Sigmoid colon (tissue), 3 donors: ENCODE measurements at regions not wholly inside any gene's neighbourhood (a gene's known extent, or its start where the extent isn't known, plus 50 kb on each side); places are given as distances from the start of the nearest gene placed in this dataset.

ENCODE experiments used
- CTCF ChIP-seq, 4 experiments: fragments of 450-650 bp in 3 of 4; fragments of 200-600 bp in 1 of 4; IDR thresholded peaks; one replicate each; pipeline ENCODE4 v1.5.1; 2016 to 2019; ENCODE audit warnings: antibody characterized with exemption in 4 of 4, mild to moderate bottlenecking in 3 of 4, moderate library complexity in 2 of 4
- POLR2A ChIP-seq, 2 donors: fragments of 450-650 bp; IDR thresholded peaks; one replicate each; pipeline ENCODE4 v1.6.1; 2016; ENCODE audit warnings: antibody characterized with exemption in 2 of 2, mild to moderate bottlenecking in 2 of 2, moderate library complexity in 2 of 2

- no peak for TF ChIP-seq POLR2A (IDR thresholded peaks at IDR 0.05)
- TF ChIP-seq CTCF (IDR thresholded peaks at IDR 0.05), result no peak
Measured at GRCh38 chr16:5801396-5801795, 703.8 kb upstream of the EEF2KMT start.
